ENCODE measurements at regions not wholly inside any gene's neighbourhood (a gene's known extent, or its start where the extent isn't known, plus 50 kb on each side); places are given as distances from the start of the nearest gene placed in this dataset.

DNA sequence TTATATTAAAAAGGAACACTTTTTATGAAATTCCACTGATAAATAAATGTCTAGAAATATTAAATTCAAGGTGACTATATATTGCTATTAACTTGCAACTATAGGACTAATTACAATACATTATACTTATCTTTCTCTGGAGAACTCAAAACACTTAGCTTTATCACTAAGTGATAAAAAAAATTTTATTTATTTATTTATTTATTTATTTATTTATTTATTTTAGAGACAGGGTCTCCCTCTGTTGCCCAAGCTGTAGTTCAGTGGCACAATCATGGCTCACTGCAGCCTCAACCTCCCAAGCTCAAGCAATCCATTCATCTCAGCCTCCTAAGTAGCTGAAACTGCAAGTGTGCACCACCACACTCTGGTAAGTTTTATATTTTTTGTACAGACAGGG, 451.1 kb downstream of the DSC3 start:
- no peak overlapping the region for H3K27ac ChIP-seq
- no peaks in the 10 kb centered on the region for H3K9me3 ChIP-seq (ENCODE audit: low read depth)
- H3K36me3 ChIP-seq, result no peaks in the 10 kb centered on the region
- H3K27me3 ChIP-seq, result no peaks in the 10 kb centered on the region
- no peaks in the 10 kb centered on the region for H3K4me1 ChIP-seq (ENCODE audit: low read depth)
- no peak for TF ChIP-seq CTCF (IDR thresholded peaks at IDR 0.05; ENCODE audit: low read depth, low read length)
- no peak for DNase-seq (ENCODE audit: low read depth in 1 of 2, low spot score in 1 of 2)
- no peak overlapping the region for H3K4me3 ChIP-seq

GRCh38 chr18:30588673-30589164, 453.8 kb downstream of the DSC3 start:
- H3K9me3 ChIP-seq (ENCODE audit: low read depth), result no peaks in the 10 kb centered on the region
- no peaks in the 10 kb centered on the region for H3K4me1 ChIP-seq (ENCODE audit: low read depth)
- H3K36me3 ChIP-seq, result no peaks in the 10 kb centered on the region
- H3K27me3 ChIP-seq, result no peaks in the 10 kb centered on the region
- no peak for TF ChIP-seq CTCF (IDR thresholded peaks at IDR 0.05; ENCODE audit: low read depth, low read length)
- no peak for DNase-seq (ENCODE audit: low read depth in 1 of 2, low spot score in 1 of 2)
- no peak overlapping the region for H3K27ac ChIP-seq
- no peak overlapping the region for H3K4me3 ChIP-seq

- no peaks in the 10 kb centered on the region for H3K27me3 ChIP-seq
- H3K4me1 ChIP-seq (ENCODE audit: low read depth), result no peaks in the 10 kb centered on the region
- no peak overlapping the region for H3K27ac ChIP-seq
- no peak overlapping the region for H3K4me3 ChIP-seq
- TF ChIP-seq CTCF (IDR thresholded peaks at IDR 0.05; ENCODE audit: low read depth, low read length), result no peak
- H3K36me3 ChIP-seq, result no peaks in the 10 kb centered on the region
- DNase-seq (ENCODE audit: low read depth in 1 of 2, low spot score in 1 of 2), result no peak
- H3K9me3 ChIP-seq (ENCODE audit: low read depth), result no peaks in the 10 kb centered on the region
Measured at GRCh38 chr18:30583768-30584167, 458.8 kb downstream of the DSC3 start.

- Histone ChIP-seq H3K36me3 (no peaks in the 10 kb centered on the region), H3K27me3 (no peaks in the 10 kb centered on the region), H3K4me1 (ENCODE audit: low read depth) (no peaks in the 10 kb centered on the region), H3K27ac (no peak overlapping the region), H3K9me3 (ENCODE audit: low read depth) (no peaks in the 10 kb centered on the region), H3K4me3 (no peak overlapping the region)
- TF ChIP-seq CTCF (IDR thresholded peaks at IDR 0.05; ENCODE audit: low read depth, low read length), result no peak
- DNase-seq (ENCODE audit: low read depth in 1 of 2, low spot score in 1 of 2), result no peak
Measured at GRCh38 chr18:30582078-30582477, 460.5 kb downstream of the DSC3 start.

DNA sequence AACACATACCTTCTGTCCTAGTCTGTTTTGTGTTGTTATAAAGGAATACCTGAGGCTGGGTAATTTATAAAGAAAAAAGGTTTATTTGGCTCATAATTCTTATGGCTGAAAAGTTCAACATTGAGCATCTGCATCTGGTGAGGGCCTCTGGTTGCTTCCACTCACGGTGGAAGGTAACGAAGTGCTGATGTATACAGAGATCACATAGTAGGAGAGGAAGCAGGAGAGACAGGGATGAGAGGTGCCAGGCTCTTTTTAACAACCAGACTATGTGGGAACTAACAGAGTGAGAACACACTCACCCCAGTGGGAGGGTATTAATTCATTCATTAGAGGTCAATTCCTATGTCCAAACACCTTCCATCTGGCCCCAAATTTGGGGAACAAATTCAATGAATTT, 463.8 kb downstream of the DSC3 start:
- no peaks in the 10 kb centered on the region for H3K4me1 ChIP-seq (ENCODE audit: low read depth)
- TF ChIP-seq CTCF (IDR thresholded peaks at IDR 0.05; ENCODE audit: low read depth, low read length), result no peak
- no peaks in the 10 kb centered on the region for H3K9me3 ChIP-seq (ENCODE audit: low read depth)
- H3K4me3 ChIP-seq, result no peak overlapping the region
- no peaks in the 10 kb centered on the region for H3K27me3 ChIP-seq
- no peak overlapping the region for H3K27ac ChIP-seq
- no peak for DNase-seq (ENCODE audit: low read depth in 1 of 2, low spot score in 1 of 2)
- no peaks in the 10 kb centered on the region for H3K36me3 ChIP-seq

DNA sequence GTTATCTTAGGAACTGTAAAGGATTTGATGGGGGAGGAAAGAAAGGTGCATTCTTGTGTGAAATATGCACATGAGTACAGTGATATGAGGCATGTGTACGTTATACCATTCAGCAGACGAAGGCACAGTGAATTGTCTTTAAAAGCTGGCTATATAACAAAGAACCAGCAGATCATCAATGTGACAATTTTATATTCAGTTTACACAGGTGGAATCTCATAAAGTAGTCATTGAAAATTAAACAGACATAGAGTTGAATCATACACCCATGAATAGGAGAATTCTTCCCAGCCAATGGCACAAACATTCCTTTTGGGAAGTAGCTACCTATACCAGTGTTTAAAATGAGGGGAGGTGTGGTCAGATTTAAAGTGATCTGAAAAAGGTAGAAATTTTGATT, 470.3 kb downstream of the DSC3 start:
- no peaks in the 10 kb centered on the region for H3K9me3 ChIP-seq (ENCODE audit: low read depth)
- H3K27me3 ChIP-seq, result no peaks in the 10 kb centered on the region
- no peak for DNase-seq (ENCODE audit: low read depth in 1 of 2, low spot score in 1 of 2)
- H3K4me1 ChIP-seq (ENCODE audit: low read depth), result no peaks in the 10 kb centered on the region
- H3K36me3 ChIP-seq, result no peaks in the 10 kb centered on the region
- no peak for TF ChIP-seq CTCF (IDR thresholded peaks at IDR 0.05; ENCODE audit: low read depth, low read length)
- no peak overlapping the region for H3K27ac ChIP-seq
- no peak overlapping the region for H3K4me3 ChIP-seq
